HepG2 (cell line): ENCODE measurements at regions not wholly inside any gene's neighbourhood (a gene's known extent, or its start where the extent isn't known, plus 50 kb on each side); places are given as distances from the start of the nearest gene placed in this dataset.

Source experiments
- AFF4 ChIP-seq: sonication (generic); formaldehyde crosslinking; IDR thresholded peaks from 2 replicates; pipeline ENCODE4 v1.4.0; 2020; ENCODE audit warnings: missing genetic modification reagents
- DDIT3 ChIP-seq: sonication (generic); formaldehyde crosslinking; IDR thresholded peaks from 2 replicates; pipeline ENCODE4 v1.4.0; 2020; ENCODE audit warnings: mild to moderate bottlenecking, missing genetic modification reagents
- FOSL2 ChIP-seq: sonication (generic); formaldehyde crosslinking; IDR thresholded peaks from 2 replicates; pipeline ENCODE4 v1.4.0; 2020; ENCODE audit warnings: missing genetic modification reagents
- KMT2A ChIP-seq: sonication (generic); formaldehyde crosslinking; IDR thresholded peaks from 2 replicates; pipeline ENCODE4 v1.4.0; 2020; ENCODE audit warnings: missing genetic modification reagents
- PRDM4 ChIP-seq: sonication (generic); formaldehyde crosslinking; IDR thresholded peaks from 2 replicates; pipeline ENCODE4 v1.9.0; 2021; ENCODE audit warnings: missing genetic modification reagents, borderline replicate concordance
- SMC3 ChIP-seq: IDR thresholded peaks from 2 replicates; pipeline ENCODE4 v1.6.1; 2011; ENCODE audit warnings: low read length, improper control_type of control experiment
- UBTF ChIP-seq: sonication (generic); formaldehyde crosslinking; IDR thresholded peaks from 2 replicates; pipeline ENCODE4 v1.4.0; 2020; ENCODE audit warnings: mild to moderate bottlenecking, missing genetic modification reagents
- ZBTB49 ChIP-seq: sonication (generic); formaldehyde crosslinking; IDR thresholded peaks from 2 replicates; pipeline ENCODE4 v1.4.0; 2020; ENCODE audit warnings: missing genetic modification reagents, borderline replicate concordance
- ZBTB7A ChIP-seq: sonication (generic); formaldehyde crosslinking; IDR thresholded peaks from 2 replicates; pipeline ENCODE4 v1.8.0; 2022; ENCODE audit warnings: mild to moderate bottlenecking, missing genetic modification reagents
- ZFP91 ChIP-seq: sonication (generic); formaldehyde crosslinking; IDR thresholded peaks from 2 replicates; pipeline ENCODE4 v1.9.0; 2022; ENCODE audit warnings: missing genetic modification reagents, mild to moderate bottlenecking, borderline replicate concordance
- ZNF160 ChIP-seq: sonication (generic); formaldehyde crosslinking; IDR thresholded peaks from 2 replicates; pipeline ENCODE4 v1.8.0; 2022; ENCODE audit warnings: mild to moderate bottlenecking, inconsistent platforms, missing genetic modification reagents
- ZNF24 ChIP-seq: fragments of 450-650 bp; IDR thresholded peaks from 2 replicates; pipeline ENCODE4 v1.6.1; 2017; ENCODE audit warnings: antibody characterized with exemption, mild to moderate bottlenecking
- ZNF3 ChIP-seq: IDR thresholded peaks from 2 replicates; pipeline ENCODE4 v1.7.0; 2017; ENCODE audit warnings: inconsistent platforms
- ZNF546 ChIP-seq: sonication (generic); formaldehyde crosslinking; conservative IDR thresholded peaks from 2 replicates; pipeline ENCODE4 v1.8.1; 2023; ENCODE audit warnings: mild to moderate bottlenecking, missing genetic modification reagents

- TF ChIP-seq KMT2A (CRISPR knock-in tag): no peak
- TF ChIP-seq ZBTB49 (CRISPR knock-in tag): no peak
- no peak for TF ChIP-seq FOSL2 (CRISPR knock-in tag)
- TF ChIP-seq DDIT3 (CRISPR knock-in tag): no peak
- no peak for TF ChIP-seq ZNF546 (CRISPR knock-in tag)
- TF ChIP-seq ZNF24: no peak
- no peak for TF ChIP-seq ZNF3
- TF ChIP-seq SMC3: no peak
- no peak for TF ChIP-seq ZBTB7A (CRISPR knock-in tag)
- no peak for TF ChIP-seq UBTF (CRISPR knock-in tag)
- TF ChIP-seq PRDM4 (CRISPR knock-in tag): no peak
- TF ChIP-seq AFF4: no peak
- TF ChIP-seq ZFP91 (CRISPR knock-in tag): 0 out of 2 replicates have a peak, but pooled peaks have one; percentile 17
- TF ChIP-seq ZNF160: no peak
Observed at GRCh38 chr2:238505119-238505891, 78.6 kb downstream of the ASB1 start (continued).
